GM21529 (cell line): ENCODE measurements at regions not wholly inside any gene's neighbourhood (a gene's known extent, or its start where the extent isn't known, plus 50 kb on each side); places are given as distances from the start of the nearest gene placed in this dataset.

ENCODE experiments used
- ATAC-seq: cut with Tn5 transposase; IDR thresholded peaks from one replicate; pipeline ENCODE4 v1.9.1; 2021; ENCODE audit not compliant: unreplicated experiment

- ATAC-seq: no peak
These were observed 315.0 kb upstream of the TPM1 start for GRCh38 chr15:62727501-62727900.

- no peak for ATAC-seq
These were observed 311.7 kb upstream of the TPM1 start for GRCh38 chr15:62730825-62731224.

DNA sequence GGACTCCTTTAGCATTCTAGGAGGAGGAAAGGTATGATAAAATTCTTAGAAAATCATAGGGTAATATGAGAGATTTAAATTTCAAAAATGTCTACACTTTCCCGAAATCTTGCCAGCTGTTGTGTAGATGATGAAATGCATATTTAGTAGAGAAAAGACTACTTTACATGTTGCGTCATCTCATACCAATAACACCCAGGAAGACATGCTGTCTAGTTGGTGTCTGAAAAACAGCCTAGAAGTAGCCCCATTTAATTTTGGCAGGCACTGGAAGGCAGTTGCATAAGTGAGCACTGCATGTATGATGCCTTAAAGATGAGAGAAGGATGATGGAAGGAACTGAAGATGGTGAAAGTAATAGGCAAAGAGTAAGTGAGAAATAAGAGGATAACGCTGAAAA lies 310.5 kb upstream of the TPM1 start:
- ATAC-seq: no peak

DNA sequence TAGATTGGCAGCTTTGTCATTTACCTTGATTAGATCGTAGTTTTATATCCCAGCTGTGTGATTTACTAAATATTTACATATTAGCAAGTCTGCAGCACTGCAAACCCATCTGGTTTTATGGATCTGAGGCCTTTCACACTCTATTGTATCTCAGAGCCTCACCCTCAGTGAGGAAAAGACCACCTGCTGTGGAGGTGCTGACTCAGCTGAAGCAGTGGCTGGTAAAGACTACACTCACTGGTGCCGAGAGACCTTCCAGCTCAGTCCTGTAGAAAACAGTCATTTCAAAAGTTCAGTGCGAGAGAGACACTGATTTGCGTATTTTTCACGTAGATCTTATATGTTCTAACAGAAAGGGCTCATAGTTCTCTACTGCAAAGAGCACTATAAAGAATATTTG lies 307.8 kb upstream of the TPM1 start:
- no peak for ATAC-seq

DNA sequence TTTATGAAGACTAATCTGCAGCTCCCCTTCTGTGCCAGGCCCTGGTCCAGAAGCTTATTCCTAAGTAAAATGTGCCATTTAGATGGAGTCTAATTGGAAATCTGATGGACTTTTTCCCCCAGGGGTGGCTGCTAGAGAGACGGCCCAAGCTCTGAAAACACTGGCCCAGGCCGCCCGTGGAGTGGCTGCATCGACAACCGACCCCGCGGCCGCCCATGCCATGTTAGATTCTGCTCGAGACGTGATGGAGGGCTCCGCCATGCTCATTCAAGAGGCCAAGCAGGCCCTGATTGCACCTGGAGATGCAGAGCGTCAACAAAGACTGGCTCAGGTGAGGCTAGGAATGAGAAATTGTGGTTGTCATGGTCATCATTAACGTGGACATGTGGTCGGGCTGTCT lies 305.8 kb upstream of the TPM1 start:
- ATAC-seq: no peak

GRCh38 chr15:62737551-62737950 lies 305.0 kb upstream of the TPM1 start:
- no peak for ATAC-seq

DNA sequence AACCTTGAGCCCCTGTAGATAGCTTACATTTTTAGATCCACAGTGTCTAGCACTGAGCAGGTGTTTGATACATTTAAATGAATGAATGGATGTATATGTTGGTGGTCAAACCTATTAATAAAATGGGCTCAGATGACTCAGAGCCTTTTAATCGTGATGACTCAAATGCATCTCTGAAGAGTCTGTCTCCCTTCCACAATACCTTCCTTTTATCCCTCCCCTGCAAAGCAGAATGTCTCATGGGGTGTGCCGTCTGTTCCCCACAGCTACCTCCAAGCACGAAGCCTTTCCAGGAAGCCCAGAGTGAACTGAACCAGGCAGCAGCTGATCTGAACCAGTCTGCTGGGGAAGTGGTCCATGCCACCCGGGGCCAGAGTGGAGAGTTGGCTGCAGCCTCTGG lies 303.5 kb upstream of the TPM1 start:
- ATAC-seq: no peak

- no peak for ATAC-seq
These were observed 303.0 kb upstream of the TPM1 start for GRCh38 chr15:62739507-62739906.

GRCh38 chr15:62740141-62741004 lies 302.2 kb upstream of the TPM1 start:
- no peak for ATAC-seq

- ATAC-seq: no peak
These were observed 301.4 kb upstream of the TPM1 start for GRCh38 chr15:62741106-62741505.

GRCh38 chr15:62742409-62743171 lies 300.0 kb upstream of the TPM1 start:
- no peak for ATAC-seq

DNA sequence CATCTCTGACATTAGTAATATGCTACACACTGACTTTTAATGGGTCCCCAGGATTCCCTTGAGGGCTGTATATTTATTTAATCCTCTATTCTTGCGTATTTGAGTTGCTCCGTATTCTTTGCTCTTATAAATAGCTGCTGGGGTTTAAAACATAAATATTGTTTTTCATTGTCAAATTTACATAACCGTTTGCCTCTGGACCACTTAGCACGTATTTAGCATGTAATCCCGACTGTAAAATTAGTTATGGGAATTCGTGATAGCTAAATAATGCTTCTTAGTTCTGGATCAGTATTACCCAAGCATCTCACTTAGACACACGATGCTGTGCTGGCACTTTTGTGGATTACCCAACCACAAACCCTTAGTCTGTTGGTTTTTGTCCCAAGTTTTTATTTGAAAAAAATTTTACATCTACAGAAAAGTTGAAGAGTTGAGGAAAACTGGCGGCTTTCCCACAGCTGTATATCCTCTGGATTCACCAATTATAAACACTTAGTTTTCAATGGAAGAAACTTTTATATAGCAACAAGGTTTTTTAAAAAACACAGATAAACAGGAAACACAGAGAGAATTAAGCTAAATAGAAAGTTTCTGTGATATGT lies 296.8 kb upstream of the TPM1 start:
- no peak for ATAC-seq

- ATAC-seq: no peak
These were observed 294.4 kb upstream of the TPM1 start for GRCh38 chr15:62748196-62748595.

GRCh38 chr15:62749036-62749815 lies 293.3 kb upstream of the TPM1 start:
- ATAC-seq: no peak

GRCh38 chr15:62750471-62750870 lies 292.1 kb upstream of the TPM1 start:
- ATAC-seq: no peak

GRCh38 chr15:62752657-62753517 lies 289.7 kb upstream of the TPM1 start:
- no peak for ATAC-seq

GRCh38 chr15:62753518-62754221 lies 288.9 kb upstream of the TPM1 start:
- no peak for ATAC-seq

GRCh38 chr15:62756326-62756994 lies 286.1 kb upstream of the TPM1 start:
- ATAC-seq: no peak

- no peak for ATAC-seq
These were observed 285.6 kb upstream of the TPM1 start for GRCh38 chr15:62756995-62757360.
